A549 (cell line): ENCODE measurements at regions not wholly inside any gene's neighbourhood (a gene's known extent, or its start where the extent isn't known, plus 50 kb on each side); places are given as distances from the start of the nearest gene placed in this dataset.

Experiments used
- ATAC-seq, 2 experiments: fragments of 200-7000 bp in 1 of 2; fragments of >200 bp in 1 of 2; cut with Nextera tagmentation in 1 of 2; cut with Tn5 transposase in 1 of 2; 3 replicates each; pipeline versions ENCODE4 v1.8.0 to v1.9.1; 2018 to 2020; ENCODE audit warnings: mild to moderate bottlenecking in 1 of 2, moderate library complexity in 1 of 2
- CTCF ChIA-PET: fragments of 300-600 bp; sonication (Branson Sonifier 250); formaldehyde crosslinking; extraction: SDS; loops from one replicate; lab custom pipeline; 2021; ENCODE audit warnings: antibody characterized with exemption, inconsistent platforms; lab: Yijun Ruan, JAX
- POLR2A ChIA-PET: fragments of 350-600 bp; formaldehyde crosslinking; extraction: SDS; loops from one replicate; lab custom pipeline; 2021; ENCODE audit warnings: antibody characterized with exemption, inconsistent platforms; lab: Yijun Ruan, JAX
- DNase-seq, 2 experiments: peaks; one replicate each; pipeline versions ENCODE4 v3.0.0 to v3.0.0-alpha.2; 2011 to 2016; ENCODE audit warnings: low read depth in 1 of 2, low spot score in 1 of 2
- FAIRE-seq: peaks from 2 replicates; lab custom pipeline; 2011; peaks lifted over from hg19 to GRCh38; lab: Jason Lieb, UNC
- H3K27ac ChIP-seq, 2 experiments: fragments of >200 bp; sonication (Bioruptor Twin); formaldehyde crosslinking; 3 replicates each; pipeline ENCODE4 v1.5.1; 2016 to 2017
- H3K4me1 ChIP-seq: fragments of >200 bp; sonication (Bioruptor Twin); formaldehyde crosslinking; 3 replicates; pipeline ENCODE4 v1.6.1; 2016
- H3K4me2 ChIP-seq: fragments of >200 bp; sonication (Bioruptor Twin); formaldehyde crosslinking; 3 replicates; pipeline ENCODE4 v1.6.1; 2016
- H3K4me3 ChIP-seq: fragments of >200 bp; sonication (Bioruptor Twin); formaldehyde crosslinking; 3 replicates; pipeline ENCODE4 v1.5.1; 2016
- H3K9me3 ChIP-seq: fragments of >200 bp; sonication (Bioruptor Twin); formaldehyde crosslinking; 3 replicates; pipeline ENCODE4 v1.6.1; 2016
- BCL3 ChIP-seq: fragments of >200 bp; sonication (Bioruptor Twin); formaldehyde crosslinking; IDR thresholded peaks from 3 replicates; pipeline ENCODE4 v1.6.1; 2016
- BHLHE40 ChIP-seq: IDR thresholded peaks from 2 replicates; pipeline ENCODE4 v1.6.1; 2012; ENCODE audit warnings: low read depth, low read length, inconsistent platforms
- CBX2 ChIP-seq: fragments of 200-600 bp; sonication (generic); IDR thresholded peaks from 2 replicates; pipeline ENCODE4 v1.6.1; 2016; ENCODE audit warnings: low read depth, mild to moderate bottlenecking, borderline replicate concordance
- JUN ChIP-seq, 2 experiments: fragments of >200 bp; sonication (Bioruptor Twin); formaldehyde crosslinking; IDR thresholded peaks; 2 replicates in 1 of 2; 3 replicates in 1 of 2; pipeline ENCODE4 v1.6.1; 2016 to 2017
- JUNB ChIP-seq: fragments of >200 bp; sonication (Bioruptor Twin); formaldehyde crosslinking; IDR thresholded peaks from 2 replicates; pipeline ENCODE4 v1.6.1; 2016
- KDM1A ChIP-seq: fragments of 200-600 bp; sonication (generic); IDR thresholded peaks from 2 replicates; pipeline ENCODE4 v1.6.1; 2016; ENCODE audit warnings: low read depth, mild to moderate bottlenecking
- NFE2L2 ChIP-seq: fragments of 150-350 bp; conservative IDR thresholded peaks from 2 replicates; pipeline ENCODE4 v1.6.1; 2014; ENCODE audit warnings: low read length
- NPAS2 ChIP-seq: fragments of 250-450 bp; sonication (Bioruptor Pico); IDR thresholded peaks from 2 replicates; pipeline ENCODE4 v1.8.0; 2022; ENCODE audit warnings: mild to moderate bottlenecking, moderate library complexity, borderline replicate concordance
- PHF8 ChIP-seq: fragments of 200-600 bp; sonication (generic); IDR thresholded peaks from 2 replicates; pipeline ENCODE4 v1.6.1; 2016; ENCODE audit warnings: low read depth, mild to moderate bottlenecking, antibody characterized with exemption, moderate library complexity, borderline replicate concordance
- POLR2AphosphoS2 ChIP-seq: conservative IDR thresholded peaks from 2 replicates; pipeline ENCODE4 v1.6.1; 2012; ENCODE audit warnings: low read length, improper control_type of control experiment, inconsistent platforms
- RARB ChIP-seq: fragments of 250-450 bp; sonication (Bioruptor Pico); IDR thresholded peaks from 2 replicates; pipeline ENCODE4 v1.8.0; 2021; ENCODE audit warnings: mild to moderate bottlenecking, moderate library complexity
- SREBF2 ChIP-seq: fragments of 450-650 bp; IDR thresholded peaks from 2 replicates; pipeline ENCODE4 v1.6.1; 2014; ENCODE audit warnings: mild to moderate bottlenecking, moderate library complexity
- TFCP2L1 ChIP-seq: fragments of 250-450 bp; sonication (Bioruptor Pico); IDR thresholded peaks from 2 replicates; pipeline ENCODE4 v1.5.0; 2021; ENCODE audit warnings: mild to moderate bottlenecking
- ZC3H11A ChIP-seq: fragments of 450-650 bp; IDR thresholded peaks from 2 replicates; pipeline ENCODE4 v1.6.1; 2014; ENCODE audit warnings: antibody characterized with exemption, mild to moderate bottlenecking
- WGBS: methylation state at CpG from one replicate; pipeline ENCODE4 v1.1.6; 2017; ENCODE audit errors: missing lambda C conversion rate; 5-methylcytosine and 5-hydroxymethylcytosine counted together
- TF ChIP-seq, protein P1 (sequence below): fragments of 200-600 bp; sonication (generic); IDR thresholded peaks from 2 replicates; pipeline ENCODE4 v1.6.1; 2016; ENCODE audit warnings: antibody characterized with exemption, mild to moderate bottlenecking, moderate library complexity
- TF ChIP-seq, protein P2 (sequence below): fragments of 450-650 bp; IDR thresholded peaks from 2 replicates; pipeline ENCODE4 v1.6.1; 2014; ENCODE audit warnings: antibody characterized with exemption

GRCh38 chr12:105967038-105967776 lies 171.5 kb downstream of the NUAK1 start (continued):
- TF ChIP-seq, protein P1, sequence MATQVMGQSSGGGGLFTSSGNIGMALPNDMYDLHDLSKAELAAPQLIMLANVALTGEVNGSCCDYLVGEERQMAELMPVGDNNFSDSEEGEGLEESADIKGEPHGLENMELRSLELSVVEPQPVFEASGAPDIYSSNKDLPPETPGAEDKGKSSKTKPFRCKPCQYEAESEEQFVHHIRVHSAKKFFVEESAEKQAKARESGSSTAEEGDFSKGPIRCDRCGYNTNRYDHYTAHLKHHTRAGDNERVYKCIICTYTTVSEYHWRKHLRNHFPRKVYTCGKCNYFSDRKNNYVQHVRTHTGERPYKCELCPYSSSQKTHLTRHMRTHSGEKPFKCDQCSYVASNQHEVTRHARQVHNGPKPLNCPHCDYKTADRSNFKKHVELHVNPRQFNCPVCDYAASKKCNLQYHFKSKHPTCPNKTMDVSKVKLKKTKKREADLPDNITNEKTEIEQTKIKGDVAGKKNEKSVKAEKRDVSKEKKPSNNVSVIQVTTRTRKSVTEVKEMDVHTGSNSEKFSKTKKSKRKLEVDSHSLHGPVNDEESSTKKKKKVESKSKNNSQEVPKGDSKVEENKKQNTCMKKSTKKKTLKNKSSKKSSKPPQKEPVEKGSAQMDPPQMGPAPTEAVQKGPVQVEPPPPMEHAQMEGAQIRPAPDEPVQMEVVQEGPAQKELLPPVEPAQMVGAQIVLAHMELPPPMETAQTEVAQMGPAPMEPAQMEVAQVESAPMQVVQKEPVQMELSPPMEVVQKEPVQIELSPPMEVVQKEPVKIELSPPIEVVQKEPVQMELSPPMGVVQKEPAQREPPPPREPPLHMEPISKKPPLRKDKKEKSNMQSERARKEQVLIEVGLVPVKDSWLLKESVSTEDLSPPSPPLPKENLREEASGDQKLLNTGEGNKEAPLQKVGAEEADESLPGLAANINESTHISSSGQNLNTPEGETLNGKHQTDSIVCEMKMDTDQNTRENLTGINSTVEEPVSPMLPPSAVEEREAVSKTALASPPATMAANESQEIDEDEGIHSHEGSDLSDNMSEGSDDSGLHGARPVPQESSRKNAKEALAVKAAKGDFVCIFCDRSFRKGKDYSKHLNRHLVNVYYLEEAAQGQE, result no peak

GRCh38 chr12:105968025-105968424 lies 170.7 kb downstream of the NUAK1 start:
- no peak for ATAC-seq
- no peaks in the 10 kb centered on the region for H3K9me3 ChIP-seq
- 94% methylated on average over 1 of the region's 1 CpG for WGBS
- no peak overlapping the region for H3K27ac ChIP-seq
- POLR2A ChIA-PET, result no interaction called here
- DNase-seq, result no peak
- no peak for TF ChIP-seq PHF8
- TF ChIP-seq BHLHE40, result no peak
- TF ChIP-seq JUN (IDR thresholded peaks at IDR 0.05), result no peak
- TF ChIP-seq JUNB, result no peak
- no peak for TF ChIP-seq NPAS2 (CRISPR knock-in tag)
- no peak for TF ChIP-seq TFCP2L1 (CRISPR knock-in tag)
- CTCF ChIA-PET, result no interaction called here
- no peak overlapping the region for H3K4me2 ChIP-seq
- no peaks in the 10 kb centered on the region for H3K4me1 ChIP-seq
- no peak overlapping the region for H3K4me3 ChIP-seq
- peak; percentile 46 for FAIRE-seq

DNA sequence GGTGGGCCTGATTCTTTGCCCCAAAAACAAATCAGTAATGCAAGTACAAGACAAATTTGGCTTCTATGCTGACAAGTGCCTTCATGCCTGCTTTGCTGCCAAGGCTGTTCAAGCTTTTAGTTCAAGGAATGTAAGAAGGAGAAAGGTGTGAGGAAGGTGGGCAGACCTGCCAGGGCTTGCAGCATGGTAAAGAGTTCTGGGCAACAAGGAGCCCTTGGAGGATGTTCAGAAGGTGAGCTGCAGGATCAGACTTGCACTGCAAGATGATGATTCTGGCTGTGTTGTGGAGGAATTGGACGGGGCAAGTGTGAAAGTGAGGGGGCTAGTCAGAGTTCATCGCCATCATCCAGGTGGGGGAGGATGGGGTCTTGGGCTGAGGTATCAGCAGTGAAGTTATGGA lies 167.9 kb downstream of the NUAK1 start:
- TF ChIP-seq SREBF2, result no peak
- no peak for TF ChIP-seq ZC3H11A
- no peak for TF ChIP-seq CBX2
- no peak for TF ChIP-seq BCL3
- TF ChIP-seq KDM1A, result no peak
- TF ChIP-seq JUN (IDR thresholded peaks at IDR 0.05), result no peak
- TF ChIP-seq NFE2L2, result no peak
- no peak for TF ChIP-seq BHLHE40
- TF ChIP-seq, protein P2, sequence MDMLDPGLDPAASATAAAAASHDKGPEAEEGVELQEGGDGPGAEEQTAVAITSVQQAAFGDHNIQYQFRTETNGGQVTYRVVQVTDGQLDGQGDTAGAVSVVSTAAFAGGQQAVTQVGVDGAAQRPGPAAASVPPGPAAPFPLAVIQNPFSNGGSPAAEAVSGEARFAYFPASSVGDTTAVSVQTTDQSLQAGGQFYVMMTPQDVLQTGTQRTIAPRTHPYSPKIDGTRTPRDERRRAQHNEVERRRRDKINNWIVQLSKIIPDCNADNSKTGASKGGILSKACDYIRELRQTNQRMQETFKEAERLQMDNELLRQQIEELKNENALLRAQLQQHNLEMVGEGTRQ, result no peak
- no peak for TF ChIP-seq POLR2AphosphoS2
- Histone ChIP-seq H3K4me1 (no peaks in the 10 kb centered on the region), H3K9me3 (no peaks in the 10 kb centered on the region), H3K4me2 (no peak overlapping the region), H3K4me3 (no peak overlapping the region), H3K27ac (no peak overlapping the region)
- DNase-seq, result no peak
- ChIA-PET CTCF (interaction anchor here (1.4 kb wide), 1 partner anchor 165 kb away, joined by 3 read pairs; no protein-coding TSS in a partner anchor), POLR2A (no interaction called here)
- no peak for FAIRE-seq
- ATAC-seq, result no peak
- WGBS, result 58% methylated on average over 2 of the region's 2 CpGs

DNA sequence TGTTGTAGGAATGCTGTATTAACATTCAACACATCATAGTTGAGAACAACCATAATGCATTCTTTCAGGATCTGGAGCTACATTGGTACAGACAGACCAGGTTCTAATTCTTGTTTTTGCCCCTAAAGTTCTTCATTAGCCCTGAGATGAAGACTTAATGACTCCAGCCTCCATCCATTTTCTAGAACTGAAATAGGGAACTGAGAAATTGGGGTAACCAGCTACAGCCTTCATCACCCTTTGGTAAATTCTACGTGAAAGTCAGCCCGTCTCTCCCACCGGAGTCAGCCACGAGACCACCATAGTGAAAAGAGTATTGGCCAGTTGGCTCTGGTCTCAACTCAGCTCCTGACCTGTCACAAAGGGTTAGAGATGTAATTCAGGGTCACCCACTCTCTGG lies 164.0 kb downstream of the NUAK1 start:
- CTCF ChIA-PET, result interaction anchor here (2.5 kb wide), 1 partner anchor 10 kb away, joined by 10 read pairs; no protein-coding TSS in a partner anchor

More for the DNA sequence above, 164.0 kb downstream of the NUAK1 start:
- WGBS, result 71% methylated on average over 4 of the region's 4 CpGs
- POLR2A ChIA-PET, result no interaction called here
- H3K9me3 ChIP-seq, result no peaks in the 10 kb centered on the region
- no peak overlapping the region for H3K4me2 ChIP-seq
- no peak for FAIRE-seq
- no peak for TF ChIP-seq RARB (CRISPR knock-in tag)
- DNase-seq, result no peak
- H3K4me3 ChIP-seq, result no peak overlapping the region
- no peaks in the 10 kb centered on the region for H3K4me1 ChIP-seq
- no peak overlapping the region for H3K27ac ChIP-seq
- no peak for ATAC-seq
